Spleen (tissue), 11 donors: ENCODE measurements at regions not wholly inside any gene's neighbourhood (a gene's known extent, or its start where the extent isn't known, plus 50 kb on each side); places are given as distances from the start of the nearest gene placed in this dataset.

Experiments used
- DNase-seq: peaks from one replicate; pipeline ENCODE4 v3.0.0-alpha.2; 2020
- H3K27ac ChIP-seq, 8 donors: fragments of 200-600 bp; sonication (generic) in 7 of 8; 1 replicate in 4 of 8; 2 replicates in 4 of 8; pipeline versions ENCODE4 v1.5.0 to v1.8.0; 2016 to 2021; ENCODE audit warnings: inconsistent platforms in 4 of 8, mild to moderate bottlenecking in 4 of 8, moderate library complexity in 1 of 8
- H3K27me3 ChIP-seq, 7 donors: fragments of 200-600 bp; sonication (generic) in 6 of 7; replicated peaks in 1 of 7; 1 replicate in 4 of 7; 2 replicates in 3 of 7; pipeline versions ENCODE4 v1.5.0 to v1.8.0; 2016 to 2021; ENCODE audit warnings: inconsistent platforms in 3 of 7, mild to moderate bottlenecking in 1 of 7
- H3K36me3 ChIP-seq, 6 donors: fragments of 200-600 bp; sonication (generic) in 5 of 6; 1 replicate in 4 of 6; 2 replicates in 2 of 6; pipeline versions ENCODE4 v1.5.0 to v1.8.0; 2016 to 2021; ENCODE audit warnings: inconsistent platforms in 2 of 6
- H3K4me1 ChIP-seq, 6 donors: fragments of 200-600 bp; sonication (generic) in 5 of 6; 1 replicate in 3 of 6; 2 replicates in 3 of 6; pipeline versions ENCODE4 v1.5.0 to v1.8.0; 2016 to 2021; ENCODE audit warnings: inconsistent platforms in 3 of 6
- H3K4me3 ChIP-seq, 8 donors: fragments of 200-600 bp; sonication (generic) in 7 of 8; 1 replicate in 4 of 8; 2 replicates in 4 of 8; pipeline versions ENCODE4 v1.5.0 to v1.8.0; 2016 to 2021; ENCODE audit warnings: inconsistent platforms in 4 of 8, mild to moderate bottlenecking in 4 of 8, moderate library complexity in 2 of 8
- H3K9me3 ChIP-seq, 8 donors: fragments of 200-600 bp; sonication (generic) in 7 of 8; 1 replicate in 4 of 8; 2 replicates in 4 of 8; pipeline versions ENCODE4 v1.5.0 to v1.8.0; 2016 to 2021; ENCODE audit warnings: inconsistent platforms in 4 of 8
- POLR2A ChIP-seq, 3 donors: fragments of 450-650 bp; IDR thresholded peaks; one replicate each; pipeline ENCODE4 v1.5.1; 2017; ENCODE audit warnings: antibody characterized with exemption in 3 of 3, mild to moderate bottlenecking in 1 of 3
- POLR2AphosphoS5 ChIP-seq, 3 donors: sonication (generic); formaldehyde crosslinking; IDR thresholded peaks; one replicate each; pipeline ENCODE4 v1.5.1; 2017; ENCODE audit warnings: antibody characterized with exemption in 3 of 3
- WGBS, 5 donors: extraction: QIAGEN DNeasy Blood & Tissue Kit in 3 of 5; methylation state at CpG; one replicate each; pipeline versions ENCODE4 v1.1.5 to v1.1.7; 2013 to 2018; 5-methylcytosine and 5-hydroxymethylcytosine counted together
- intact Hi-C: fragments of 100-400 bp; cut with DNase I; formaldehyde crosslinking; loops from one replicate; pipeline ENCODE4 v1.15.0; 2023; ENCODE audit warnings: low total_unique reads
- TF ChIP-seq, protein P1 (sequence below), 11 experiments: fragments of 200-600 bp in 7 of 11; fragments of 450-650 bp in 4 of 11; sonication (generic) in 4 of 11; IDR thresholded peaks in 8 of 11; conservative IDR thresholded peaks in 3 of 11; 1 replicate in 7 of 11; 2 replicates in 4 of 11; pipeline versions ENCODE4 v1.4.0 to v1.8.0; 2016 to 2021; ENCODE audit warnings: antibody characterized with exemption in 11 of 11, inconsistent platforms in 4 of 11, mild to moderate bottlenecking in 1 of 11
- donor health status: healthy with polysubstance abuse.
- donor health status: DM: no; HTN: no; CAD: no; lungs with moderate emphysema.
- donor health status: DM: no; HTN: no; CAD: no.
- donor health status: Bipolar disorder and iron deficiency.
- donor health status: healthy.
- donor health status: DM: no; HTN: no; CAD: no.
- donor health status: DM: yes; HTN: yes; CAD: no.

DNA sequence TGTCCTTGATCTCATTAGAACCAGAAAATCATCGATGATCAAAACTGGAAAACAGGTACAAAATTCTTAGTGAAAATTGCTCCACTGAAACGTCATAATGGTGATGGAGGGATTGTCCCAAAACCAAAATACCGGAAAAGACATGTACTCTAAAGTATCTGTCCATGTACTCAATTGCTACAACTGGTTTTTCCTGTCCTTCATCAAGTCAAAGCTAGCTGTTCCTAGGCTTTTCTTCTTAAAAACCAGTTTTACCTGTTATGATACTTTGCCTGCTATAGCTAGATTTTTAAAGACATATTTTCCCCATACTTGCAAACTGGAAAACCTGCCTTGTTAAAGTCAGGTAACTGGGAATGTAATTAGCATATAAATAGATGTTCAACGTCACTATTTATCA is 50.5 kb upstream of the LRRC1 start:
- Histone ChIP-seq H3K36me3 (no peaks in the 10 kb centered on the region), H3K27me3 (no peaks in the 10 kb centered on the region), H3K9me3 (no peaks in the 10 kb centered on the region), H3K4me3 (no peak overlapping the region), H3K4me1 (no peaks in the 10 kb centered on the region), H3K27ac (no peak overlapping the region)
- 84 to 93% (median 90%) methylated on average over 4 of the region's 4 CpGs for WGBS, 5 donors
- TF ChIP-seq POLR2A (IDR thresholded peaks at IDR 0.05) (no peak), POLR2AphosphoS5 (IDR thresholded peaks at IDR 0.05) (no peak)
- TF ChIP-seq, protein P1, sequence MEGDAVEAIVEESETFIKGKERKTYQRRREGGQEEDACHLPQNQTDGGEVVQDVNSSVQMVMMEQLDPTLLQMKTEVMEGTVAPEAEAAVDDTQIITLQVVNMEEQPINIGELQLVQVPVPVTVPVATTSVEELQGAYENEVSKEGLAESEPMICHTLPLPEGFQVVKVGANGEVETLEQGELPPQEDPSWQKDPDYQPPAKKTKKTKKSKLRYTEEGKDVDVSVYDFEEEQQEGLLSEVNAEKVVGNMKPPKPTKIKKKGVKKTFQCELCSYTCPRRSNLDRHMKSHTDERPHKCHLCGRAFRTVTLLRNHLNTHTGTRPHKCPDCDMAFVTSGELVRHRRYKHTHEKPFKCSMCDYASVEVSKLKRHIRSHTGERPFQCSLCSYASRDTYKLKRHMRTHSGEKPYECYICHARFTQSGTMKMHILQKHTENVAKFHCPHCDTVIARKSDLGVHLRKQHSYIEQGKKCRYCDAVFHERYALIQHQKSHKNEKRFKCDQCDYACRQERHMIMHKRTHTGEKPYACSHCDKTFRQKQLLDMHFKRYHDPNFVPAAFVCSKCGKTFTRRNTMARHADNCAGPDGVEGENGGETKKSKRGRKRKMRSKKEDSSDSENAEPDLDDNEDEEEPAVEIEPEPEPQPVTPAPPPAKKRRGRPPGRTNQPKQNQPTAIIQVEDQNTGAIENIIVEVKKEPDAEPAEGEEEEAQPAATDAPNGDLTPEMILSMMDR (IDR thresholded peaks at IDR 0.05 in 8 of 11, conservative IDR thresholded peaks at IDR 0.05 in 3 of 11), result no peak
- DNase-seq, result no peak
- intact Hi-C loops, result no loop called here

- intact Hi-C loops, result no loop called here
- no peaks in the 10 kb centered on the region for H3K9me3 ChIP-seq
- no peaks in the 10 kb centered on the region for H3K4me1 ChIP-seq
- TF ChIP-seq POLR2AphosphoS5 (IDR thresholded peaks at IDR 0.05) (no peak), POLR2A (IDR thresholded peaks at IDR 0.05) (no peak)
- TF ChIP-seq, protein P1 (IDR thresholded peaks at IDR 0.05 in 8 of 11, conservative IDR thresholded peaks at IDR 0.05 in 3 of 11), result no peak
- H3K4me3 ChIP-seq, result no peak overlapping the region
- WGBS, 5 donors, result 50 to 63% (median 60%) methylated on average over 10 of the region's 10 CpGs
- no peak overlapping the region for H3K27ac ChIP-seq
- no peaks in the 10 kb centered on the region for H3K36me3 ChIP-seq
- DNase-seq, result no peak
- no peaks in the 10 kb centered on the region for H3K27me3 ChIP-seq
Measured at GRCh38 chr6:53741034-53741823, 53.6 kb upstream of the LRRC1 start.

DNA sequence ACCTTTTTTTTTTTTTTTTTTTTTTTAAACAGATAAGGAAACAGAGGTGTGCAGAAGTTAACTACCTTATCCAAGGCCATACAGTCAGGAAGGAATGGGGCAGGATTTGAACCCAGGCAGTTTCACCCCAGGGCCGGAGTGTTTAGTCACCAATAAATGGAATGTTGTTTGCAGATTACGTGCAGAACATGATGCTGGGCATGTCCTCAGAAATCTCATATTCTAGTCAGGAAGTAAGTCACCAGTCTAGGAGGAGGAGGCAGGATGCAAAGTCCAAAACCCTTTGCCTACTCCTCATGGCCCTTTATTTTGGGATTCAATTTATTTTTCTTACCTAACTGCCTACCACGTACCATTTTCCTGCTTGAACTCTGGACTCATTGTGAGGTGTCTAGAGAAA is 57.1 kb upstream of the LRRC1 start:
- intact Hi-C loops, result no loop called here
- H3K36me3 ChIP-seq, result no peaks in the 10 kb centered on the region
- H3K4me3 ChIP-seq, result no peak overlapping the region
- no peak for DNase-seq
- no peak overlapping the region for H3K27ac ChIP-seq
- no peaks in the 10 kb centered on the region for H3K9me3 ChIP-seq
- peaks cover 0 to 14% (median 5%) of the 10 kb centered on the region in 6 donors for H3K4me1 ChIP-seq
- no peaks in the 10 kb centered on the region for H3K27me3 ChIP-seq
- TF ChIP-seq, protein P1 (IDR thresholded peaks at IDR 0.05 in 8 of 11, conservative IDR thresholded peaks at IDR 0.05 in 3 of 11), result no peak
- no peak for TF ChIP-seq POLR2A (IDR thresholded peaks at IDR 0.05)
- TF ChIP-seq POLR2AphosphoS5 (IDR thresholded peaks at IDR 0.05), result no peak
- 82 to 98% (median 90%) methylated on average over 3 of the region's 3 CpGs for WGBS, 5 donors

DNA sequence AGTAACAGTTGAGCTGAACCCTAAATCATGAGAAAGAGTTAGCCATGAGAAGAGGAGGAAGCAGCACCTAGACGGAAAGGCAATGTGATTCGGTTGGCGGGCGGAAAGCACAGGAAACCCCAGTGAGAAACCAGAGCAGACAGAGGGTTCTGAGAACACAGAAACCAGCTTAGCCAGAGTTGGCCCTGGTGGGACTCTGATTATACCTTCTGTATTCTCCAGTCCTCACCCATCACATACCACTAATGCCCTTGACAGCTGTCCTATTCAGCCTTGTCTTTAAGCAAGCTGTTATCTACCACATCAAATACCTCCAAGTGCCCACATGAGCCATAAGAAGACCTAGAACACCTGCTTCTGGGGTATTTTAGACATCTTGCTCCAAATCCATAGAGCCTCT is 58.9 kb upstream of the LRRC1 start:
- no peak for DNase-seq
- peaks cover 0 to 14% (median 5%) of the 10 kb centered on the region in 6 donors for H3K4me1 ChIP-seq
- intact Hi-C loops, result no loop called here
- H3K27me3 ChIP-seq, result no peaks in the 10 kb centered on the region
- TF ChIP-seq, protein P1 (IDR thresholded peaks at IDR 0.05 in 8 of 11, conservative IDR thresholded peaks at IDR 0.05 in 3 of 11), result no peak
- TF ChIP-seq POLR2A (IDR thresholded peaks at IDR 0.05), result no peak
- no peak for TF ChIP-seq POLR2AphosphoS5 (IDR thresholded peaks at IDR 0.05)
- no peak overlapping the region for H3K4me3 ChIP-seq
- H3K27ac ChIP-seq, result no peak overlapping the region
- no peaks in the 10 kb centered on the region for H3K9me3 ChIP-seq
- WGBS, 5 donors, result 32 to 54% (median 43%) methylated on average over 3 to 4 of the region's 4 CpGs
- no peaks in the 10 kb centered on the region for H3K36me3 ChIP-seq
